Lung (tissue), 11 donors: ENCODE measurements at regions not wholly inside any gene's neighbourhood (a gene's known extent, or its start where the extent isn't known, plus 50 kb on each side); places are given as distances from the start of the nearest gene placed in this dataset.

Source experiments
- ATAC-seq: fragments of 200-7000 bp; cut with Tn5 transposase; one replicate; pipeline ENCODE4 v1.9.1; 2020; ENCODE audit warnings: moderate number of reproducible peaks; ENCODE audit not compliant: insufficient read depth, low FRiP score
- DNase-seq, 3 donors: peaks; one replicate each; pipeline ENCODE4 v3.0.0-alpha.2; 2013 to 2017
- H3K27ac ChIP-seq, 2 donors: one replicate each; pipeline ENCODE4 v1.5.1; 2013; ENCODE audit warnings: mild to moderate bottlenecking in 2 of 2, moderate library complexity in 2 of 2, control low read depth in 1 of 2, inconsistent platforms in 1 of 2, low read depth in 1 of 2, low read length in 1 of 2
- H3K27me3 ChIP-seq, 3 donors: one replicate each; pipeline ENCODE4 v1.5.1; 2013; ENCODE audit warnings: low read length in 2 of 3; ENCODE audit not compliant: control insufficient read depth in 3 of 3, insufficient read depth in 3 of 3
- H3K36me3 ChIP-seq, 4 donors: one replicate each; pipeline ENCODE4 v1.5.1; 2013; ENCODE audit warnings: low read length in 4 of 4, mild to moderate bottlenecking in 1 of 4, moderate library complexity in 1 of 4; ENCODE audit not compliant: control insufficient read depth in 4 of 4, insufficient read depth in 4 of 4
- H3K4me1 ChIP-seq, 5 donors: one replicate each; pipeline ENCODE4 v1.5.1; 2013; ENCODE audit warnings: low read length in 5 of 5, mild to moderate bottlenecking in 2 of 5, moderate library complexity in 1 of 5; ENCODE audit not compliant: control insufficient read depth in 5 of 5, insufficient read depth in 5 of 5
- H3K4me3 ChIP-seq: one replicate; pipeline ENCODE4 v1.5.1; 2013; ENCODE audit warnings: mild to moderate bottlenecking, control low read depth, moderate library complexity
- H3K9ac ChIP-seq, 2 donors: one replicate each; pipeline ENCODE4 v1.5.1; 2013; ENCODE audit warnings: low read length in 2 of 2, control low read depth in 1 of 2; ENCODE audit not compliant: insufficient read depth in 1 of 2
- H3K9me3 ChIP-seq, 4 donors: one replicate each; pipeline ENCODE4 v1.5.1; 2013; ENCODE audit warnings: low read length in 3 of 4, mild to moderate bottlenecking in 1 of 4, moderate library complexity in 1 of 4; ENCODE audit not compliant: control insufficient read depth in 4 of 4, insufficient read depth in 3 of 4
- CTCF ChIP-seq: IDR thresholded peaks from 2 replicates; pipeline ENCODE4 v1.5.1; 2012; ENCODE audit warnings: mild to moderate bottlenecking; ENCODE audit errors: control extremely low read depth, extremely low read depth
- WGBS, 2 donors: extraction: QIAGEN DNeasy Blood & Tissue Kit; methylation state at CpG; one replicate each; pipeline ENCODE4 v1.1.7; 2013; 5-methylcytosine and 5-hydroxymethylcytosine counted together
- donor health status: control.
- donor health status: control.
- donor health status: Bipolar disorder and iron deficiency.
- donor health status: healthy.
- donor health status: DM: yes; HTN: yes; CAD: no.

- Histone ChIP-seq H3K9me3 (peaks cover 0 to 10% (median 0%) of the 10 kb centered on the region in 4 donors), H3K9ac (no peak overlapping the region), H3K4me1 (peaks cover 0 to under 1% (median 0%) of the 10 kb centered on the region in 5 donors), H3K27ac (no peak overlapping the region), H3K4me3 (no peak overlapping the region), H3K36me3 (no peaks in the 10 kb centered on the region), H3K27me3 (peaks cover 0 to 4% (median 0%) of the 10 kb centered on the region in 3 donors)
- DNase-seq (no peak), ATAC-seq (no peak)
- no peak for TF ChIP-seq CTCF
- 32 to 51% methylated on average over 3 of the region's 3 CpGs for WGBS, 2 donors
Observed at GRCh38 chr5:175765858-175766257, 105.5 kb upstream of the CPLX2 start.

- ATAC-seq (no peak), DNase-seq (no peak)
- peaks cover 0 to 14% (median 0%) of the 10 kb centered on the region in 3 donors for H3K27me3 ChIP-seq
- H3K36me3 ChIP-seq, result no peaks in the 10 kb centered on the region
- TF ChIP-seq CTCF, result no peak
- no peak overlapping the region for H3K4me3 ChIP-seq
- no peak overlapping the region for H3K27ac ChIP-seq
- peaks cover 0 to 7% (median 0%) of the 10 kb centered on the region in 4 donors for H3K9me3 ChIP-seq
- no peak overlapping the region for H3K9ac ChIP-seq
- WGBS, 2 donors, result 83 to 85% methylated on average over 2 of the region's 2 CpGs
- peaks cover 0 to 4% (median 0%) of the 10 kb centered on the region in 5 donors for H3K4me1 ChIP-seq
Observed at GRCh38 chr5:175766963-175767362, 104.4 kb upstream of the CPLX2 start.

GRCh38 chr5:175772747-175773533, 98.4 kb upstream of the CPLX2 start:
- peaks cover 4 to 48% (median 26%) of the 10 kb centered on the region in 3 donors for H3K27me3 ChIP-seq
- H3K9ac ChIP-seq, result no peak overlapping the region
- peaks cover 0 to 11% (median 3%) of the 10 kb centered on the region in 5 donors for H3K4me1 ChIP-seq
- ATAC-seq (no peak), DNase-seq (no peak)
- H3K36me3 ChIP-seq, result no peaks in the 10 kb centered on the region
- no peak for TF ChIP-seq CTCF
- no peaks in the 10 kb centered on the region for H3K9me3 ChIP-seq
- H3K4me3 ChIP-seq, result no peak overlapping the region
- H3K27ac ChIP-seq, result no peak overlapping the region
- WGBS, 2 donors, result 12 to 13% methylated on average over 50 of the region's 50 CpGs
